ENCODE measurements at regions not wholly inside any gene's neighbourhood (a gene's known extent, or its start where the extent isn't known, plus 50 kb on each side); places are given as distances from the start of the nearest gene placed in this dataset.
A peak's percentile ranks its signal among the peaks of the same experiment; 100 is the strongest.
"Not testable (repeated sequence)": the region's sequence is repeated elsewhere in the genome, so short reads cannot be mapped to it uniquely, and the experiment has no call there.

DNA sequence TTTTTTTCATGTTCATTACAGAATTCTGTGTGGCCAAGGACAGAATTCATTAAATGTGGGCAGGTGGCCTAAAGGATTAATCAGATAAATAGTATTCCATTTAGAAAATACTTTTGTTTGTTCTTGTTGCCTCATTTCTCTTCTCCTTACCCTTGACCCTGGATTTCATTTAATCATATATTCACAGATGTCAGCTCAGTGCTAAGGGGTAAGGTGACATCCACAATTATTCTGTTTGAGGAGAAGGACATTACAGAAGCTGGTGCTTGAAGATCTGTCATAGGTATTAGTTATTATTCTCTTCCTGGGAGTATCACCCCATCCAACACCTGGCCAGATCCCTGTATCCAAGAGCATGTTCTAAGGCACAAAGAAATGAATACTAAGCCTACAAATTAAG, 961.1 kb downstream of the XPNPEP1 start:
- TF ChIP-seq, protein P1, sequence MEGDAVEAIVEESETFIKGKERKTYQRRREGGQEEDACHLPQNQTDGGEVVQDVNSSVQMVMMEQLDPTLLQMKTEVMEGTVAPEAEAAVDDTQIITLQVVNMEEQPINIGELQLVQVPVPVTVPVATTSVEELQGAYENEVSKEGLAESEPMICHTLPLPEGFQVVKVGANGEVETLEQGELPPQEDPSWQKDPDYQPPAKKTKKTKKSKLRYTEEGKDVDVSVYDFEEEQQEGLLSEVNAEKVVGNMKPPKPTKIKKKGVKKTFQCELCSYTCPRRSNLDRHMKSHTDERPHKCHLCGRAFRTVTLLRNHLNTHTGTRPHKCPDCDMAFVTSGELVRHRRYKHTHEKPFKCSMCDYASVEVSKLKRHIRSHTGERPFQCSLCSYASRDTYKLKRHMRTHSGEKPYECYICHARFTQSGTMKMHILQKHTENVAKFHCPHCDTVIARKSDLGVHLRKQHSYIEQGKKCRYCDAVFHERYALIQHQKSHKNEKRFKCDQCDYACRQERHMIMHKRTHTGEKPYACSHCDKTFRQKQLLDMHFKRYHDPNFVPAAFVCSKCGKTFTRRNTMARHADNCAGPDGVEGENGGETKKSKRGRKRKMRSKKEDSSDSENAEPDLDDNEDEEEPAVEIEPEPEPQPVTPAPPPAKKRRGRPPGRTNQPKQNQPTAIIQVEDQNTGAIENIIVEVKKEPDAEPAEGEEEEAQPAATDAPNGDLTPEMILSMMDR (IDR thresholded peaks at IDR 0.05; ENCODE audit: low read depth, low read length, missing control alignments): no peak
- no peak for DNase-seq (ENCODE audit: extremely low read depth, low read depth)
- no peak overlapping the region for H3K4me3 ChIP-seq (replicated peaks; ENCODE audit: low read depth, low read length)

DNA sequence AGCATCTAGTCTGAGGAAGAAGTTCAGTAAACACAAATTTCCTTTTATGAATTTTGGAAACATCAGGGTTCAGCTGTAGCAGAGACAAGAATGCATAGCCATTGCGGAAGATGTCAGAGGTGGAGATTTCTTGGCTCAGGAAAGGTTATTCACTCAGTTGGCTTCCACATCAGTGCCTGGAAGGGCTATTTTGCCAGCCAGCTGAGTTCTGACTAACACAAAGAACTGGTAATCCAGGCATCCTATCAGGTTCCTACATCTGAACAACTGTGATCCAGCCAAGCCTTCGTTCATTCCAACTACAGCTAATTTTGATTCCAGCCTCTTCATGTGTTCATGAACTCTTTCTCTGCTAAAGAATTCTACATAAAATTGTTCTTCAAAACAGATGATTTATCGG, 965.6 kb downstream of the XPNPEP1 start:
- no peak overlapping the region for H3K4me3 ChIP-seq (replicated peaks; ENCODE audit: low read depth, low read length)
- TF ChIP-seq, protein P1 (IDR thresholded peaks at IDR 0.05; ENCODE audit: low read depth, low read length, missing control alignments): no peak
- no peak for DNase-seq (ENCODE audit: extremely low read depth, low read depth)

DNA sequence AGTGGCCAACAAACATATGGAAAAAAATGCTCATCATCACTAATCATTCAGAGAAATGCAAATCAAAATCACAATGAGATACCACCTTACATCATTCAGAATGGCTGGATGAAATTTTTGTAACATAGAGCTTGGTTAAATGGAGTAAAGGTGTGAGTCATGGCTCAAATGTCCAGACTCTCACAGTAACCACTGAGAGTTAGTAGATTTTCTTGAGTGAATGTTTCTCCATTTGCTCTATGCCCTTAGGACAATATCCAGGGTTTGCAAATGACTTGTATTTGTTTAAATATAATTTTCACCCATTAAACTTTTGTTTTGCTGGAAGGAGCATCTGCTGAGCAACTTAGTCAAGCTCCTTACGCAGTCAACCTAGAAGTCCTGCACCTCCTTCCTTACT, 967.2 kb downstream of the XPNPEP1 start:
- TF ChIP-seq, protein P1 (IDR thresholded peaks at IDR 0.05; ENCODE audit: low read depth, low read length, missing control alignments): no peak
- H3K4me3 ChIP-seq (replicated peaks; ENCODE audit: low read depth, low read length): no peak overlapping the region
- no peak for DNase-seq (ENCODE audit: extremely low read depth, low read depth)

DNA sequence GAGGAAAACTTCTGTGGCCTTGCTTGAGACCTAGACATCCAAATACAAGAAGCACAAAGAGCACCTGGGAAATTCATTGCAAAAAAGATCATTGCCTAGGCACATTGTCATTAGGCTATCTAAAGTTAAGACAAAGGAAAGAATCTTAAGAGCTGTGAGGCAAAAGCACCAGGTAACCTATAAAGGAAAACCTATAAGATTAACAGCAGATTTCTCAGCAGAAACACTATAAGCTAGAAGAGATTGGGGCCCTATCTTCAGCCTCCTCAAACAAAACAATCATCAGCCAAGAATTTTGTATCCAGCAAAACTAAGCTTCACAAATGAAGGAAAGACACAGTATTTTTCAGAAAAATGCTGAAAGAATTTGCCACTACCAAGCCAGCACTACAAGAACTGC, 1003.3 kb downstream of the XPNPEP1 start:
- H3K4me3 ChIP-seq (replicated peaks; ENCODE audit: low read depth, low read length); DNase-seq (ENCODE audit: extremely low read depth, low read depth): not testable (repeated sequence)

DNA sequence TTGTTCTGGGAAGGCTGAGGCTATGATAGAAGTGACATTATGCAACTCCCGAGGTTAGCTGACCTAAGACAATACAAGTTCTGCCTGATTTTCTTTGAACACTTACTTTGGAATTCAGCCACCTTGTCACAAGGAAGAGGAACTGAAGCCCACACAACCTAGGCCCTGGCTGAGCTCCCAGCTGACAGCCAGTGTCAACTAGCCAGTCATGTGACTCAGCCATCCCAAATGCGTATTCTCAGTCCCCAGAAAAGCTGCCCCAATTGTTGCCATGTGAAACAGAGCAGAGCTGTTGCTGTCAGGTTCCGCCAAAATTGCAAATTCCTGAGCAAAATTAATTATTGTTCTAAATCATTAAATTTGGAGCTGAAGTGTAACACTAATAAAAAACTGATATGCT, 1010.0 kb downstream of the XPNPEP1 start:
- TF ChIP-seq, protein P1 (IDR thresholded peaks at IDR 0.05; ENCODE audit: low read depth, low read length, missing control alignments): no peak
- no peak overlapping the region for H3K4me3 ChIP-seq (replicated peaks; ENCODE audit: low read depth, low read length)
- DNase-seq (ENCODE audit: extremely low read depth, low read depth): no peak

DNA sequence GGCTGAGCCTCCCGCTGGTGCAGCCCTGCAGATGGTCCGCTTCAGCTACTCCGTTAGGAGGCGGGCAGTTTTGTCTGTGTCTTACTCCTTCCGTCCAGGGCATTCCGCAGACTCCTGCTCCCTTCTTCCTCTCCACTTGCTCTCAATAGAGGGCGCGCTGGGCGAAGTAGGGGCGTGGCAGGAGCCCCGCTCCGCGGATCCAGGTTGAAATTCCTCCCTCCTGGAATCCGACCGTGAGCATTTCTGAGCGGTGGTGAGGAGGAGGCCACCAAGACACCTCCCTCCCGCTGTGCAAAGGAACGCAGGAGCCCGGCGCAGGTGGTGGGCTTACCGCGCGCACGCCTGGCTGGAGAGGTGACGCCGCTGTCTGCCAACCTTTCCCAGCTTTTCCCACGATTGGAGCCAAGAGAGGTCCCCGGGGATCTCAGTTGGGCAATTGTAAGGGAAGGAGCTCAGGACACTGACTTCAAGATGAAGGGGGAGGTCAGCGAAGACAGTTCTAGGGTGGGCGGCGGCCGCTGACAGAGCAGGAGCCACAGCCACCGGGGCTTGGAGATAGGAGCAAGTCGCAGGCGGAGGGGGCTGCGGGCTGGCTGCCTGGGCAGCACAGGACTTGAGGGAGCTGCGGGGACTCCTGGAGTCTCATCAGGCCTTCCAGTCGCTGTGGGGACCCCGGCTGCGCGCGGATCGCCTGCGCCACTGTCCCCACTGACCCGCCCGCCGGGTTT, 1011.3 kb downstream of the XPNPEP1 start:
- peak; percentile 15 for DNase-seq (ENCODE audit: extremely low read depth, low read depth)
- TF ChIP-seq, protein P1 (IDR thresholded peaks at IDR 0.05; ENCODE audit: low read depth, low read length, missing control alignments): peak; percentile 64
- peak overlapping the region; percentile 45 for H3K4me3 ChIP-seq (replicated peaks; ENCODE audit: low read depth, low read length)

DNA sequence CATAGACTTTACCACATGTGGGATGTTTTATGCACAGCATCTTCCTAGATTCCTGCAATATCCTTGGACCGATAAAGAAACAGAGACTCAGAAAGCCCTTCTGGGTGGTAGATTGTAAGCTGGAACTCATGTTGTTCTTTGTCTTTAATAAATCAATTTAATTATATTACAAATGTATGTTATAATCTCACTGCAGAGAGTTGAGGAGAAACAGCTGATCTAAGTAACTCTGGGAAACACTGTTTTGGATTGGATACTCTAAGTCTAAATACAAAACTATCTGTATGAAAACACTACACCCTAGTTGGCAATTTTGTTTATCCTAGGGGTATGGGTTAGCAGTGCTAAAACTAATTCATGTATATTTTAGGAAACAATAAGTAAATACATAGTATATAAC, 1015.2 kb downstream of the XPNPEP1 start:
- H3K4me3 ChIP-seq (replicated peaks; ENCODE audit: low read depth, low read length): no peak overlapping the region
- DNase-seq (ENCODE audit: extremely low read depth, low read depth): no peak
- TF ChIP-seq, protein P1 (IDR thresholded peaks at IDR 0.05; ENCODE audit: low read depth, low read length, missing control alignments): no peak
